ENCODE measurements at regions not wholly inside any gene's neighbourhood (a gene's known extent, or its start where the extent isn't known, plus 50 kb on each side); places are given as distances from the start of the nearest gene placed in this dataset.
"Not testable (repeated sequence)": the region's sequence is repeated elsewhere in the genome, so short reads cannot be mapped to it uniquely, and the experiment has no call there.

DNA sequence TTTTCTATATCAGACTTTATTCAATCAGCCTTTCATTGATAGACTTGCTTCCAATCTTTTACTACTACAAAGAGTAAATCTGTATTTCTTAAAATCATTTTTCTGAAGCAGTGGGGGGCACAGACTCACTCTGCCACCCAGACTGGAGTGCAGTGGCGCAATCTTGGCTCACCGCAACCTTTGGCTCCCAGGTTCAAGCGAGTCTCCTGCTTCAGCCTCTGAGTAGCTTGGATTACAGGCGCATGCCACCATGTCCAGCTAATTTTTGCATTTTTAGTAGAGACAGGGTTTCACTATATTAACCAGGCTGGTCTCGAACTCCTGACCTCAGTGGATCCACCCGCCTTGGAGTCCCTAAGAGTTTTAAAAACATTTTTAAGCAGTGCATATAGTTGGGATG lies 270.6 kb upstream of the REG3G start:
- DNase-seq: no peak

DNA sequence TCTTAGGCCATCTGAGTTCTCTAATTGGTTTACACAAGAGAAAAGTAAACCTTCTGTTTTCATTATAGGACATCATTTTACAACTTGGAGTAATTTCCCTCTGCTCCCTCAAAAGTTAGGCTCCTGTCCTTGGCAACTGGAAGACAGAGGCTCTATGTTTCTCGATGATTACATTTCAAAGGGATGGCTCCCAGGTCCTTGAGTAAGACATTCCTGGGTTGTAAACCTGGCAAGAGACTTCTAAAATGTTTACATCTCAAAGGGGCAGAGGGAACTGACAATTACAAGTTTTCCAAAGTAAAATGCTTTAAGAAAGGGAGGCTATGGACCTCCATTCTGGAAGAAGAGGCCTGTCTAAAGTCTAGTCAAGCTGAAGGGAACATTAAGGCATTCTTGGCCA lies 268.3 kb upstream of the REG3G start:
- DNase-seq: no peak

DNA sequence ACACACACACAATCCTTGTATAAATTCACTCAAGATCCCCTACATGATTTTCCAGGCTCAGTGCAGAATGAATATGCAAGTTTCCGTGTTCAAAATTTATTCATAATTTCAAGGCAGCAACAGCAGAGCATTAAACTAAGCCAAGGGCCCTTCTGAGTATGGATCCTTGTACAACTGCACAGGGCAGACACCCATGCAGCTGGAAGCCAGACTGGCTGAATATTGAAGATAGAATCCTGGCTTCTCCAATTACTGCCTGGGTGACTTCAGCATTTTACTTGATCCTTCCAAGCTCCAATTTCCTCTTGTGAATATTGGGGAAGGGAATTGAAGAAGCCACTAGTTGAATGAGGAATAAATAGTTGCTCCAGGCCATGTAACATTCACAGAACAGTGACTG lies 267.9 kb upstream of the REG3G start:
- DNase-seq: no peak

DNA sequence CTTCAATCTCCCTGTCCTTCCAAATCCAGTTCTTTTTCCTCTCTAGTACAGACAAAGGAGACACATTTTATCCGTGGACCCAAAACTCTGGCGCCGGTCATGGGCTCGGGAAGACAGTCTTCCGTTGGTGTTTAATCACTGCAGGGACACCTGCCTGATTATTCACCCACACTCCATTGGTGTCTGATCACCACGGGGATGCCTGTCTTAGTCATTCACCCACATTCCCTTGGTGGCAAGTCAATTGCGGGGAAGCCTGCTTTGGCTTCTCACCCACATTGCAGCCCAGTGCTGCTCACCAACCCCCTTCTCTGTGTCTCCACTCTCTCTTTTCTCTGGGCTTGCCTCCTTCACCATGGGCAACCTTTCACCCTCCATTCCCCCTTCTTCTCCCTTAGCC lies 266.7 kb upstream of the REG3G start:
- DNase-seq: not testable (repeated sequence)

DNA sequence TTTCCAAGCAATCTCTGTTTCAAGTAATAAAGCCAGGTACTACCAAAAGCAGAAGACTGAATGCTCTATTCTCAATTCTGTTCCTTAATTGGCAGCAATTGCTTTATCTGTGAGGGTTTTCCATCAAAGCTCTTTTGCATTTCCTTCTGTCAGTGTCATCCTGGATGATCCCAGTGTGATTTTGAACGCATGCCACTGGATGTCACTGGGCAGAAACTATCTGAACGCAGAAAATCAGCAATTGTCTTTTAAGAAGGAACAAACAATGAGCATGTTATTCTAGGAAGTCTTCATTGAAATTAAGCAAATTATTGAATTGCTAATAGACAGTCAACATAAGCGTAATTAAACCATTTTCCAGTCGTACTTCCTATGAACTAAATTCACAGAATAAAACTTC lies 259.0 kb upstream of the REG3G start:
- no peak for DNase-seq

DNA sequence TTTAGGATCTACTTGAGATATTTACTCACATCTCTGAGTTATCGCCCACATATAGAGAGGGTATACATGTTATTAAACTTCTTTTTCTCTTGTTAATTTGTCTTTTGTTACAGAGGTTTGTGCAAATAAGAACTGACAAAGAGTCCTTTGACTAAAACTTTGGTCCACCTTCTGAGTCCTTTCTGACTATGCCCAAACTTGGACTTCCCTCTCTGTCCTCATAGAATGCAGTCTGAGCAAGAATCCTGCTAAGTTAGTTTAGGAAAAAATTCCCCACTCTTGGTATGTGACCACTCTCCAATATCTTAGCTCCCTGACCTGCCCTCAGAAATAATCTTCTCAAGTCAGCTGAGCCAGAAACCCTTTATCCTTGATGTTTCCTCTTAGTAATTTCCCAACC lies 257.5 kb upstream of the REG3G start:
- no peak for DNase-seq

DNA sequence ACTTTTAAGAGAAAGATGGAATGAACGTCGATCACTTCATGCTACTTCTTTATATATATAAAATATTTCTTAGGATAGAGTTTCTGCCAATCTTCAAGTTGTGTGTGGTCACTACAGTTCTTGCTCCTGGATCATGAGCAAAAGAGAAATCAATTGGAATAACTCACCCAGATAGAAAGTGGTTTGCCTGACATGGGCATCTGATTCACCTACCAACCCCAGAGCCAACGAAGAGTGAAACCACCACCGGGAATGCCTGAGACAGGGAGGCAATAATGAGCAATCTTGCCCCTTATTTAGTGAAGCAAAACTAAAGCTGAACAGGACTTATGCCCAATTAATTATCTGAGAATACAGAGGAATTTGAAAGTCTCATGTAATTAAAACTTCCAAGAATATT lies 250.2 kb upstream of the REG3G start:
- DNase-seq: no peak

DNA sequence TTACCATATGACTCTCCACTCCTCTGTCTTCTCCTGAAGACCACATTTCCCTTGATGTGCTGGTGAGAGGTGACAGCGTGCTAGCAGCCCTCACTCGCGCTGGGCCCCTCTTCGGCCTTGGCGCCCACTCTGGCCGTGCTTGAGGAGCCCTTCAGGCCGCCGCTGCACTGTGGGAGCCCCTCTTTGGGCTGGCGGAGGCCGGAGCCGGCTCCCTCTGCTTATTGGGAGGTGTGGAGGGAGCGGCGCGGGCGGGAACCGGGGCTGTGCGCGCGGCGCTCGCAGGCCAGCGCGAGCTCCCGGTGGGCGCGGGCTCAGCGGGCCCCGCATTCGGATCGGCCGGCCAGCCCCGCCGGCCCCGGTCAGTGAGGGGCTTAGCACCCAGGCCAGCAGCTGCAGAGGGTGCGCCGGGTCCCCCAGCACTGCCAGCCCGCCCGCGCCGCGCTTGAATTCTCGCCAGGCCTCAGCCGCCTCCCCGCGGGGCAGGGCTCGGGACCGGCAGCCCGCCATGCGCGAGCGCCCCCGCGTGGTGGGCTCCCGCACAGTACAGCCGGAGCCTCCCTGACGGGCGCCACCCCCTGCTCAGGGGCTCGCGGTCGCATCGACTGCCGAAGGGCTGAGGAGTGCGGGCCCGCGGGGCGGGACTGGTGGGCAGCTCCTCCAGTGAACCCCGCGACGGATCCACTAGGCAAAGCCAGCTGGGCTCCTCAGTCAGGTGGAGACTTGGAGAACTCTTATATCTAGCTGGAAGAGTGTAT lies 246.6 kb upstream of the REG3G start:
- no peak for DNase-seq

DNA sequence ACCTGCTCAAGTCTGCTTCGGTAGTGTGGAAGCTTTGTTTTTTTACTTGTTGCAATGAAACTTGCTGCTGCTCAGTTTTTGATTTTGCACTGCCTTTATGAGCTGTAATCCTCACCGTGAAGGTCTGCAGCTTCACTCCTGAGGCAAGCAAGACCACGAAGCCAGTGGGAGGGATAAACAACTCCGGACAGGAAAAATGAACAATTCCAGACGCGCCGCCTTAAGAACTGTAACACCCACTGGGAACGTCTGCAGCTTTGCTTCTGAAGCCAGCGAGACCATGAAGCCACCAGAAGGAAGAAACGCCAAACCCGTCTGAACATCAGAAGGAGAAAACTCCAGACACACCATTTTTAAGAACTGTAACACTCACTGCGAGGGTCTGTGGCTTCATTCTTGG lies 245.7 kb upstream of the REG3G start:
- DNase-seq: no peak

DNA sequence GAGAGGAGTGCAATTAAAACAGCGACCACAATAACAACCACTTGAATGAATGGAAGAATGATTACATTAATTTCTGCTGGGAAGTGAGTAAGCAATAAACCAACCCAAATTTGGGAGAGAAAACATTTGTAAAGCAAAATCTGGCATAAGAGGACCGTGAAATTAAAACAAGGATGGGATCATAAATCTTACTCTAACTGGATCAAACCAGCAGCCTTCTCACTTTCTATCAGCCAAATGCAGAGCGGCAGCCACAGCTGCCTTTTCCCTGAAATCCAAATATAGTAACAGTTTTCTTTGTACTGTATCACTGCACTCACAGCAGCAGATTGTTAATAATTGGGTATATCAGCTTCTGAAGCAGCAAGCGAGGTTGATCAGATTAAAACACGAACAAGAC lies 245.2 kb upstream of the REG3G start:
- DNase-seq: no peak

DNA sequence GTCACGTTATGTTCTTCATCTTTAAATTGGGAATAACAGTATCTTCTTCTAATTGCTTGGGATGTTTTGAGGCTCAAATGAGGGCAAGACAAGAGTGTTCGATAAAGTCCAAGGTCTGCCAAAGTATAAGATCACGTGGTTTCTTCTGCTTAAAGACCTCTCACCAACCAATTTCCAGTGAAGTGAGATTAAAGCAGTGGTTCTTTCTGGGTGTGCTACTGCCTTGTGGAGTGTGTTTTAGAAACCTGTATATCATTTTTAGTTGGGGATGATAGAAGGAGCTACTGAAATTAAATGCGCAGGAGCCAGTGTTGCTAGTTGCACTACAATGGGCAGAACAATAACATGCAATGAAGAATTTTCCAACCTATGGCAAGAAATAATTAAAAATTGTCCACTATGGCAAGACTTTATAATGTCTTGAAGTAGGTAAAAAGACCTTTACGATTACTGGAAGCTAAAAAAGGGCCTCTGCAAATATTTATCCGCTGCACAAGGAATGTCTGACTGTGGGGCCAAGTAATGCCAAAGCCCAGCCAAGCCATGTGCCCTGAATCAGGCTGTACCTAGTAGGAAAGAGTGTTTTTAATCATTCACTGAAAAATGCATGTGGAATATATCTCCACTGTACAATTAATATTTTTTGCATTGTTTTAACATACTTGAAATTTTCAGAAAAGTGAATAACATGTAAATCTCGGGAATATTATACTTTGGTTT lies 244.5 kb upstream of the REG3G start:
- no peak for DNase-seq

DNA sequence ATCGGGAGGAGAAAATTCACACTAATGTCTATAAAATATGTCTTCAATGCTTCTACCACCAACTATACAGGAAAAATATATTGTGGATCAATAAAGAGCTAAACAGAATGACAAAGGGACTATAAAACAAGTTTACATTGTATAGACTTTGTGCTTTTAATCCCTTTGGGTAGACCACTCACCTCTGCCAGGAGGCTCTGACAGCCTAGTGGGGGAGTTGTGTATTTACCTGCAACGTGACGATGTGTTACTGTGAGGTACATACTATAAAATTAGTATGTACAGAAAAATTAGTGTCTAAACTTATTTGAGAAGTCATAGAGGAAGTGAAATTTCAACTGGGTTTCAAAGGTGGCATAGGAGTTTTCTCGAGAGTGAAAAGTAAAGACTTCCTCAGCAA lies 243.3 kb upstream of the REG3G start:
- no peak for DNase-seq

DNA sequence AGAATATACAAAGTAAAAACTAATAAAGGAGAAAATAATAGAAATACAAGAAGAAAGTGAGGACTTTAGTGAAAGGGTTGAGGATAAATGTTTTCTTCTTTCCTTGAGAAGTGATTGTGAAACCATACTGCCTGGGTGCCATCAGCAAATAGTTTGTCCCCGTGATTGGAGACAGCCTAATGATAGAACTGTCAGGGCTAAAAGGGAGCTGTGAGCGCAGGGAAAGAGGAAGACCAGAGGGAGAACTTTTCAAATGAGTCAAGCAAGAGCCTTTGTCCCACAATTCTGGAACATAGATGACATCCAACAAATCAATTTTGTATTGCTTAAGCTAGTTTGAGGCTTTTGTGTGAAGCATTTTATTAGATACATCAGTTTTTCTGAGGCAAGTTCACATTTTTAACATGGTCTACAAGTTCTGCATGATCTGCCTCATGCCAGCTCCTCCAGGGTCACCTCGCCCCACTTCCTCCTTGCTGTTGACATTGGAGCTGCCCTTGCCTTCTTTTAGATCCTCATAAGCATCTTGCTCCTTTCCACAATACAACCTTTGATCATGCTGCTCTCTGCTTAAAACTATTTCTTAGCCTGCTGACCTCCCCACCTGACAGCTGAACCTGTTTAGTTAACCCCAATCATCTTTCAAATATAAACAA lies 213.4 kb upstream of the REG3G start:
- no peak for DNase-seq

DNA sequence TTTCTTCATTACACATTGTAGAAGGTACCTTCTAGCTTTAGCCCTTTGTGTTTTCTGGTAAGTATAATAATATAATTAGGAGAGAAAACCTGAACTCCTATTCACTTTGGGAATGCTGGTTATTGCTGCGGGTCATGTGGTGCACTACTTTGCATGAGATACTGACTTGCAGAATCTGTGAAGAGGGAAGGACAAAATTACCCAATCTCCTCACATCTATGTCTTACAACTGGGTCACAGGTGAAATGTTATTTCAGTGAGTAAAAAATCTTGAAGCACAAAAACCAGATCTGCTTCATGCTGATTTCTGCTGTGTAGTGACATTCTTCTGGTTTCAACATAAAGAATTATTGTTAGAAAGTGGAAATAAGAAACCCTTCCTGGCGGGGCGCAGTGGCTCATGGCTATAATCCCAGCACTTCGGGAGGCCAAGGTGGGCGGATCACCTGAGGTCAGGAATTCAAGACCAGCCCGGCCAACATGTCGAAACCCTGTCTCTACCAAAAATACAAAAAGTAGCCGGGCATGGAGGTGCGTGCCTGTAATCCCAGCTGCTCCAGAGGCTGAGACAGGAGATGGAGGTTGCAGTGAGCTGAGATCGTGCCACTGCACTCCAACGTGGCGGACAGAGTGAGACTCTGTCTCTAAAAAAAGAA lies 211.0 kb upstream of the REG3G start:
- no peak for DNase-seq

DNA sequence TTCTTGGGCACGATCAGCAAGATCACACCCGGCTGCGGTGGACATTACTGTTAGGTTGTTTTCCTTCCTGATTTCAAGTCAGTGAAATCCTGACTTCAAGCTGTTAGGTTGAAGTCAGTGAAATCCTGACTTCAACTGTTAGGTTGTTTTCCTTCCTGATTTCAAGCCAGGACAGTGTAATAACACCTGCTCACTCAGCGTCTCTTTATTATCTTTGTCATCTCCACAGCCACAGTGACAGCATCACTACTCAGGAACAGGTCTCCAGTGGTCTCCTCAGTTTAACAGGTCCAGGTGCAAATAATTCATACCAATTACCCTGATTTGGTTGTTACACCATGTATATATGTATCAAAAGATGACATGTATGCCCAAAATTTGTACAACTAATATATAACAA lies 208.1 kb upstream of the REG3G start:
- no peak for DNase-seq

DNA sequence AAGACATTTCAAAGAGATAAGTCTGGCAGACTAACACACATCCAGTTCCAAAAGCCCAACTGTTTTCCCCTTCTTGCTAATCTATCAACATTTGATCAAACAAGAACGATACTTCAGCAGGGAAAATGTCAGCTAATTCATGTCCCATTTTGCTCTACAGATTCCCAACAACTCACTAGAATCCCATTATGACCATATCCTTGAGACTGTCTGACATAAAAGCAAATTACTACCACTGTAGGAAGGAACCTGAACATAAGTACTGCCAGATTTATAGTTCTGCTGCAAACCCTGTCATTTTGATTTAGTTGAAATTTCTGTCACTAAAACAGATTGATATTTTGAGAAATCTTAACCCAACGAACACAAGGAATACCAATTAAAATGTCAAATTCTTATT lies 193.0 kb upstream of the REG3G start:
- DNase-seq: no peak

DNA sequence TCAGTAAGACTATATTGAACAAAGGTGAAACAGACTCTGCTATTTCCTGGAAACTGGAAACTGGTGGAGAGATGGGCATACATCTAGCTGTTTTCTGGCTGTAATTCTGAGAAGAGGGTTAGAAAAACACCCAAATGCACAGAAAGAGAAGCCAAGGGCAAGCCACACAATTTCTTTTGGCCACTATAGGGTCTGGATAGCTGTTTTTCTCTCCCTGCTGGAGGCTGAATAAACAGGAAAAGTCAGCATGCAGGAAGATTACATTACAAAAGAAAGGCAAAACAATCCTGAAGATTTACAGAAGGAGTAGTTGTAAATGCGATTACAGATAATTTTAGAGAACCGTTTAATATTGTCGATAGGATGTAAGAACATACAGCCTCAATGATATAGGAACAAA lies 186.2 kb upstream of the REG3G start:
- no peak for DNase-seq

DNA sequence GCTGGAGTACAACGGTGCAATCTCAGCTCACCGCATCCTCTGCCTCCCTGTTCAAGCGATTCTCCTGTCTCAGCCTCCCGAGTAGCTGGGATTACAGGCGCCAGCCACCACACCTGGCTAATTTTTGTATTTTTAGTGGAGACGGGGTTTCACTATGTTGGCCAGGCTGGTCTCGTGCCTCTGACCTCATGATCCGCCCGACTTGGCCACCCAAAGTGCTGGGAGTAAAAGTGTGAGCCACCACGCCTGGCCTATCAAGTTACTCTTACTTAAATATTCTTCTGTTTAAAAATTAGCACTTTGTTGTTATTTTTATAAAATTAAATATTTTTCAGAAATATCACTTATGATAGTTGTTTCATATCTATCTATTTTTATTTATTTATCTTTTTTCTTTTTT lies 185.2 kb upstream of the REG3G start:
- DNase-seq: not testable (repeated sequence)

DNA sequence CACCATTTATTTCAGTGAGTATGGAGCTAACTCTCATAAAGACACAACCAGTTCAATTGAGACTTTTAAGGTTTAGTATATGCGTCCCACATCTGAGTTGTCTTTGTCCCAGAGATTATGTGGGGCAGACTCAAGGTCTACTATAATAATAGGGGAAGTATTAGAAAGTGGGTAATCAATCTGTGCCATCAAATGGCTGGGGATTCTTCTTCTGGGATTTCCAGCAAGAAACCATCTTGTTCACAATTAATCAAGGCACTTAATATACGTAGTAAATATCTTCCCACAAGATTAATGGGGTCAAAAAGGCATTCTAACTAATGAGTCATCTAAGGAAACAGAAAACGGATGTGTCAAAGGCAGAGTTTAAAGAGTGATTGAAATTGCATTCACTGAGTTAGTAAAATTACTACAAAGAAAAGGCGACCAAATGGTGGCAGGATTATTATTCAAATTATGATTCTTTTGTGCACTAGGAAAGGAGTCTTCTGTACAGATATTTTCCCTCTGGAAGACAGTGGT lies 179.8 kb upstream of the REG3G start:
- DNase-seq: no peak

DNA sequence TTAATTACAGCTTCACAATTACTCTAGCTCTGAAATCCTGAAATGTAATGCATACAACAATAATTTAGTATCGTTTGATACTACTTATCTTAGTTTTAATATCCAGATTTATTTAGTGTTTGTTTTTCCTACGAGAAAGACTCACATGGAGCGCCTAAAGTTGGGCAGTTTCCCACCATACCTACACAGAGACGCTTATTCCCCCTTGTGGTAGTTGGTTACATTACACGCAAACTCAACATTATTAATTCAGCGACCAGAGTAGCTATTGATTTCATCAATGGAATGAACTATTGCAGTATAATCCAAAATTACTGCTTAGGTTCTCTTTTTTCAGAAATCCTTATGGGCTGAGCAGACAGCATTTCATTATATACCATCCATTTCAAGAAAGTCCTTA lies 164.0 kb upstream of the REG3G start:
- DNase-seq: peak; percentile 12

DNA sequence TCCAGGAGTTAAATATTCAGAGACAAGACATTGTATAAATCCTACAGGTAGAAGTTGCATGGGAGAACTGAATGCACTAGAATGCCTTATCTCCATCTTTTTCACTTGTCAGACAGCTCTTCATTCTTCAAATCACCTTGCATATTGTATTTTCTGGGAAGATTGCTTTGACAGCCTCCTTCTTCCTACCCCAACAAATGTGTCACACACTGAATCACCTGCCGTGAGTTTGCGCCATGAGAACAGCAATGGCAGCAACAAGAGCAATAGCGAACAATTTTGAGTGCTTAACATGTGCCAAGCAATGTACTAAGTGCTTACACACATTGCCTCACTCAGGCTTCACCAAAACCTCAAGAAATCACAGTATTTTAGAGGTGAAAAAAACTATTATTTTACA lies 161.3 kb upstream of the REG3G start:
- no peak for DNase-seq

DNA sequence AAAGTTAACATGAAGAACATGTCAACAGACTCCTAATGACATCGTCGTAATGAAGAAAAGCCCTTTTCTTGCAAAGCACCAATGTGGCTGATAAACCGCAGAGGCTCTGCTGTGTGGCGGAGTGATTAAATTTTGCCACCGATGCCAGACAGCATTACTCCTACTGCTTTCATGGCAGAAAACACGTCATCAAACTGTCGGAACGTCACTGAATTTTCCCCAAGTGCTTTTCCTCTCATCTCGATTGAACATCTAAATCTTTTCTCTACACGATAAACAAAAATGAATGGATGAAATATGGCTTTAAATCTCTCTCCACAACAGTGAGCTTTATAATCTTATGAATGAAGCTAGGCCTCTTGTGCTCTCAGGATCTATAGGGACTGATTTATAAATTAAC lies 159.8 kb upstream of the REG3G start:
- no peak for DNase-seq

DNA sequence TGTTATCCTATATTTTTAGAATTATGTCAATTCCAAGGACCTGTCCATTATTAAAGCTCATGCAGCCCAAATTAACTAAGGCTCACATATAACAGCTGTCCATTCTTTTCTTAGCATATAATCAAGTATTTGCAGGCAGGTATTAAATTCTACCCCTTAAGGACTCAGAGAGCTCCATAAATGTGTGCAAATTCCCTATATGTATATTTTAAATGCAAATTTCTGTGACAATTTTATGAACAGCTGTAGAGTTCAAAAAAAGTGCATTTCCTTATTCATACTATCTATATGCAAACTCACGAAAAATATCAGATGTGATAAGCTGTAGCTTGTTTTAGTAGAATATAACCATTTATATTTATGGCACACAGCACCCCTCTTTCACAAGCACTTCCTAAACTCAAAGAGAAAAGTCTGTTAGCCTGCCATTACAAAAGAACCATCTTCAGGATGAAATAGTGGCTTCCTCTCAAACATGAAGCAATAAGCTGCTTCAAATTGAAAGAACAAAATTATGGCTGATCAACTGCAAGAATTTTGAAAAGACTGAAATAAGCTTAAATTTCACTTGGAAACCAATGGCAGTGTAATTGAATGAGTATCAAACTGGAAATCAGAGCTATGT lies 155.0 kb upstream of the REG3G start:
- no peak for DNase-seq

All from NCI-H1694 (cell line).